GM12874 (cell line): ENCODE measurements at regions not wholly inside any gene's neighbourhood (a gene's known extent, or its start where the extent isn't known, plus 50 kb on each side); places are given as distances from the start of the nearest gene placed in this dataset.

Experiments
- TF ChIP-seq, protein P1 (sequence below): IDR thresholded peaks from 2 replicates; pipeline ENCODE4 v1.5.1; 2011; ENCODE audit warnings: low read depth, mild to moderate bottlenecking, control low read depth, low read length, moderate library complexity; ENCODE audit not compliant: insufficient read depth

DNA sequence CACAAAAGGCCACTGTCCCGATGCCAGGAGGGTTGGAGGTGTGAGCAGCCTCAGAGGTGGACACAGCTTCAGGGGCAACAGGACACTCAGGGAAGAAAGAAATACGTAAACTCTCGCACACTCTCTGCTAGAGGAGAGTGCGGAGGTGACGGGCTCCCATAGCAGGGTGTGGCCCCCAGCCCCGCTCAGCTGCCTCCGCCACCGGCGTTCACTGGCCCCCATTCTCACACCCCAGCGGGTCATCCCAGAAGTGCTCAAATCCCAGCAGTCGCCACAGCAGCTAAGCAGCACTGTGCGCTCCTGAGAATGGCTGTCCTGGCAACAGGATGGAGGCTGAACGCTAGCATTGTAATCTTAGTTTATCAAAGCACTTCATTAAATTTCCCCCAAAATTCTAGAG is 315.6 kb upstream of the SALL3 start:
- TF ChIP-seq, protein P1, sequence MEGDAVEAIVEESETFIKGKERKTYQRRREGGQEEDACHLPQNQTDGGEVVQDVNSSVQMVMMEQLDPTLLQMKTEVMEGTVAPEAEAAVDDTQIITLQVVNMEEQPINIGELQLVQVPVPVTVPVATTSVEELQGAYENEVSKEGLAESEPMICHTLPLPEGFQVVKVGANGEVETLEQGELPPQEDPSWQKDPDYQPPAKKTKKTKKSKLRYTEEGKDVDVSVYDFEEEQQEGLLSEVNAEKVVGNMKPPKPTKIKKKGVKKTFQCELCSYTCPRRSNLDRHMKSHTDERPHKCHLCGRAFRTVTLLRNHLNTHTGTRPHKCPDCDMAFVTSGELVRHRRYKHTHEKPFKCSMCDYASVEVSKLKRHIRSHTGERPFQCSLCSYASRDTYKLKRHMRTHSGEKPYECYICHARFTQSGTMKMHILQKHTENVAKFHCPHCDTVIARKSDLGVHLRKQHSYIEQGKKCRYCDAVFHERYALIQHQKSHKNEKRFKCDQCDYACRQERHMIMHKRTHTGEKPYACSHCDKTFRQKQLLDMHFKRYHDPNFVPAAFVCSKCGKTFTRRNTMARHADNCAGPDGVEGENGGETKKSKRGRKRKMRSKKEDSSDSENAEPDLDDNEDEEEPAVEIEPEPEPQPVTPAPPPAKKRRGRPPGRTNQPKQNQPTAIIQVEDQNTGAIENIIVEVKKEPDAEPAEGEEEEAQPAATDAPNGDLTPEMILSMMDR, result no peak

DNA sequence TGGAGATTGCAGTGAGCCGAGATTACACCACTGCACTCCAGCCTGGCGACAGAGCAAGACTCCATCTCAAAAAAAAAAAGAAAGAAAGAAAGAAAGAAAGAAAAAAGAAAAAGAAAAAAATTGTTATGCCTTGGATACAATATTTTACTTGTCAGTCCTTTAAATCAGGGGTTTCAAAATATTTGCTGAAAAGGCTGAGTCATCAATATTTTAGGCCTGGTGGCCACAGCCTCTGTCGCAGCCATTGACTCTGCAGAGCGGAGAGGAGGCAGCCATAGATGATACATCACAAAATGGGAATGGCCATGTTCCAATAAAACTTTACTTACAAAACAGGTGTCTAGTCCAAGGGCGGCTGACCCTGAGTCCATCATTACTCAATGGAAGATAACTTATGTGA is 314.8 kb upstream of the SALL3 start:
- TF ChIP-seq, protein P1, result no peak

DNA sequence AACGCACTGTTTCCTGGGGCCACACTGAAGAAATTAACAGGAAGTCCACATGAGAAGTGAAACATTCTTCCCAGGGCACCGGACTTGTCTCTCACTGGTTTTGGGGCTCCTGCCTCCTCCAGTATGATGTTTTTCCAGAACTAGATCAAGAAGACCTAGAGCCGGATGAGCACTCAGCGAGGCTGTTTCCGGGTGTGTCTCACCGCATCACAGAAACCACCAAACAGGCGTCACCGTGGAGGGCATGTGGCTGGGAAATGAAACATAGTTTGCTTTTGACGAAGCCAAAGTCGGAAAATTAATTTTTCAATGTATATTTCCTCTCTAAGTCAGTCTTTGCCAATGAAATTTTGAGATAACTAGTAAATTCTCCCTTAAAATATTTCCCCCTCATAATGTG is 314.0 kb upstream of the SALL3 start:
- TF ChIP-seq, protein P1, result no peak

DNA sequence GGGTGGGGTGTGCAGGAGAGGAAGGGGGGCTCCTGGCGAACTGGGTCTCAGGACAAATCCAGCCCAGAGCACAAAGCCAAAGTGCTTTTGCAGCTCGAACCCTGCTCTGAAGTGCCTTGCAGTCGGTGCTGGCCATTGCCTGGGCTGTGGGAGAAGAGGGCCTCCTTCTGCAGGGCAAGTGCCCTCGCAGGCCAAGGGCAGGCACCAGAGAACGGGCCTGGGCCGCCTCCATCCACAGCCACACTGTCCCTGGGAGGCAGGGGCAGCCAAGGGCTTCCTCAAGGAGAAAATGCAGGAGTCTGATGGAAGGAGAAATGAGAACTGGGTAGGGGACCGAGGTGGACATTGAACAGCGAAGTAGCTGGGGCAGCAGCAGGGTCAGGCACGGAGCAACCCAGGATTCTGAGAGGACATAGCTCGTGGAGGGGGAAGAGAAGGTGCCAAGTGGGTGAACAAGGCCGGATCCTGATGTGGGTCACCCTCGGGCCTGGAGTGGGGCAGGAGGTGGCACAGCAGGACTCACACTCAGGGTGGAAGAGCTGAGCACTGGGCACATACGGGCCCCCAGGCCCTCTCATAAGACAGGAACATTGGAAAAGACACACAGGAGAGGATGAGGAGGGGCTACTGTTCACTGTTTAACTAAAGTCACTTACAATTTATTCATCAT is 312.8 kb upstream of the SALL3 start:
- TF ChIP-seq, protein P1, result no peak

DNA sequence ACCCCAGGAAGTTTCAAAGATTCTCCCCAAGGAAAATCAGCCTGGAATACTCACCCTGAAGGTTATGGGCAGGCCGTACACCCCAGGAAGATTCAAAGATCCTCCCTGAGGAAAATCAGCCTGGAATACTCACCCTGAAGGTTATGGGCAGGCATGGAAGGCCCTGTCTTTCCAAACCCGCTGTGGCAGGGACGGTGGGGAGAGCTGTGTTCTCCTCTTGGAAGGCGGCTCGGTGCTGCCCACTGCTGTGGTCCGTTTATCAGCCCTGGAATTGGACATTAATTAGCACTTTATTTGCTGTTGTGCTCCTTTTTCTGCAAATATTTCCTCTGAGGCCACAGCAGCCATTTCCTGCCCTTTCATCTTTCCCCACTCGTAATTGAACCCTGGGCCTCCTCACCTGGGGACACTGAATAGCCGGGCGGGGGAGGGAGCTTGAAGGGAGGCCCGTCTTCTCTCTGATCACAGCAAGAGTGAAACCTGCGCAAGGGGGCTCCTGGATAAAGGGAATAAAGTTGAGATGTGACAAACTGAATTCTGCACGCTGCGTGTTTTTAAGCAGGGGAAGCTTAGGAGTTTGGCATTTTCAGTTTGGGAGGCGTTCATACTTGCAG is 308.7 kb upstream of the SALL3 start:
- TF ChIP-seq, protein P1, result no peak

DNA sequence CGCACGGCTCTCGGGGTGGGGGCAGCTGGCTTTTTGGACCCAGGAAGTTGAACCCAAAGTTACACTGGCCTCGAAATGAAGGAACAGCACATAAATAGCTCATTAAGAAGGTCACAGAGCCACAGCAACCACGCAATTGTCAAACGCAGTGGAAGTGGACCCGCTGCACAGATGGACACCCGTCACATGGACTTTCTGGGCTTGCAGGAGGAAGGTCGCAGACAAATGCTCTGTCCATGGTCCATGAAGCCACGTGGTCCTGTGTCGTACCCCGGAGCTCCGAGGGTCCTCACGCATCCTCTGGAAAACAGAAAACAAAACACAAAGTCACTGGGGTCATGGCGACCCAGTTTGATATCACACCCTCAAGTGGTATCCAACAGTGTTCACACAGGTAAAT is 308.1 kb upstream of the SALL3 start:
- TF ChIP-seq, protein P1, result no peak

DNA sequence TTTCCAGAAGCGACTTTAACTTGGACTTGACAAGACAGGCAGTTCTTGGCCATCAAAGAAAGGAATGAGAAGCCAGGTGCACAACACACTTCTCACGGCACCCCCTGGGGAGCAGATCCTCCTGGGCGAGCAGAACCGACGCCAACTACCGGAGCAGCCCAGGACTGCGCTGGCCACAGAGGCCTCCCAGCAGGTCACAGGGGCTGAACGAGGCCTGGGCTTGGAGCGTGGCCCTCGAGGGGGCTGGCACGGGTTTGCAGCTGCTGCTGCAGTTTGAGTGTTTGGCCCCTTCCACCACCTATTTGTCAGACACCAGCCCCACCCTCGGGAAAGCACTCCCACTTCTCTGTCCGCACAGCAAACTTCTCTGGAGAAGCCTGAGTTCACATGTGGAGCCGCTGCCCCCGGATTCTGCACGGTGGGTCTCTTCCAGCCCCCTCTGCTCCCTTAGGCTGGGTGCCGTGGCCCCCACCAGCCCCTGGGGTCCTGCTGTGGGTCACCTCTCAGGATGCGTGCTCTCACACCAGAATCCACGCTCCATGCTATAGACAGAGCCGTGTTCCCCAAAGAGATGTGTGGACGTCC is 306.7 kb upstream of the SALL3 start:
- TF ChIP-seq, protein P1, result no peak
